ENCODE measurements at regions not wholly inside any gene's neighbourhood (a gene's known extent, or its start where the extent isn't known, plus 50 kb on each side); places are given as distances from the start of the nearest gene placed in this dataset.

DNA sequence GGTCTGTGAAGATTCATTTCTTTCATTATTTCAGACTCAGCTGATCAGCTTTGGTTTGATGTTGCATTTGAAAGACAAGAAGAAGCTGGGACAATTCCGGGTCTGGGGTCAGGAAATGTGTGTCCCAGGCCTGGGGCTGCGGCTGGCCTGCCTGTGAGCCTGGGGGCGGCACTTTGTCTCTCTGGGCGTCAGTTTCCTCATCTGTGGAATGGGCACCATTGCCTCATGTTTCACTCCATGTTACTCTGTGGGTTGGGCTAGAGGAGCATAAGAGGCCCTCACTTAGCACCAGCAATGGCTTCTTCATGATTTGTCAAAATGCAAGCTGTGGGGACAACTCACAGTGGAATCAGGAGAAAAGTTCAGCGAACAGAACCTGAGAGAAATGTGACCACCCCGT is 570.1 kb downstream of the VRK1 start:
- DNase-seq = no peak

DNA sequence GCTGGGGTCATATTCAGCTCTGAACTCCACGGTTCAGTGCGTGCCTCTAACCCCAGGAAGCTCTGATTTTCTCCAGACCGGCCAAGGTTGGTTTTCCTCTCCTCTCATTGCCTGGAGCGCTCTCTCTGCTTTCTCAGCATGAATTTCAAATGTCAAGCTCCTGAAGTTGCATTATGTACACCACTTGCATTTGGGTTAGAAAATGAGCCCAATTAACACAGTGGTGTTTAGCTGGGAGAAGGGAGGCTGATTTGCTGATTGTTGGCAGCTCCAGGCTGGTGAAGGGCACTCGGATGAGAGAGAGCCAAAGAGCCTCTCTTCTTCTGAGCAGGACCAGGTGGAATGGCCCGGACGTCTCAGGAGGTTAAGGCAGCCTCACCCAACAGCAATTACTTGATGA is 570.9 kb downstream of the VRK1 start:
- no peak for DNase-seq

DNA sequence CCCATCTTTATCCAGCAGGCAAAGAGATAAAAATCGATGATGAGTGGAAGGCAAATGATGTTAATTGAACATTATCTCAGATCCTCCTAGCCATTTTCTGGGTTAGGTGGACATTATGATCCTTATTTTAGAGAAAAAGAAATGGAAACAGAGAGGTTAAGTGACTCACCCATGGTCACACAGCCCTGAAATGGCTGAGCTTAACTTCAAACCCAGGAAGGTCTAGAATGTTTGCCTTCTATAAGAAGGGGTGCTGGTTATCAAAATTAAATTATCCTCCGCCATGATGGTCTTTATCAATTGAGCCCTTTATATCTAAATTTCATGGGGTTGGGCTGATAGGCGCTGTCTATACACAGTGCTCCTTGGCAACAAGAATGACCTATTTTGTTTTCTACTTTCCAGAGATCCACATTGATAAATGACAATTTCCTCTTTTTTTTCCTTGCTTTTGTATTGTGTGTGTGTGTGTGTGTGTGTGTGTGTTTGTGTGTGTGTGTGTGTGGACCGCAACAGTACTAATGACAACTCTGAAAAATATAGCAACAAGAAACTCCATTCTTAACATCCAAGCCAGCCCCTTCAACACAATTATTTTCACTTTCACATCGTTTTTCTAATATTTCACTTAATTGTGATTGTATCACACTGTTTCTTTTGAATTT is 571.9 kb downstream of the VRK1 start:
- no peak for DNase-seq

DNA sequence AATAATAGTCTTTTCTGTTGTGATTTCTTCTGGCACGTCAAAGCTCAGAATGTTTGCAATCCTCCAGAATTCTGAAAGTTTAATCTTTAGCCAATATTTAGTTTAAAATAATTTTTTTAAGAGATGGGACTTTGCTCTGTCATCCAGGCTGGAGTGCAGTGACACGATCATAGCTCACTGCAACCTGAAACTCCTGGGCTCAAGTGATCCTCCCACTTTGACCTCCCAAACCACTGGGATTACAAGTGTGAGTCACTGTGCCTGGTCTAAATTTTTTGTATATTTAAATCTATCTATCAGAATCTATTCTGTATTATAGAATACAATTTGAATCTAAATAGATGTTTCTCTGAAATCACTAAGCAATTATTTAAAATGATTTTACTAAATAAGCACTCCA is 572.7 kb downstream of the VRK1 start:
- DNase-seq = no peak

DNA sequence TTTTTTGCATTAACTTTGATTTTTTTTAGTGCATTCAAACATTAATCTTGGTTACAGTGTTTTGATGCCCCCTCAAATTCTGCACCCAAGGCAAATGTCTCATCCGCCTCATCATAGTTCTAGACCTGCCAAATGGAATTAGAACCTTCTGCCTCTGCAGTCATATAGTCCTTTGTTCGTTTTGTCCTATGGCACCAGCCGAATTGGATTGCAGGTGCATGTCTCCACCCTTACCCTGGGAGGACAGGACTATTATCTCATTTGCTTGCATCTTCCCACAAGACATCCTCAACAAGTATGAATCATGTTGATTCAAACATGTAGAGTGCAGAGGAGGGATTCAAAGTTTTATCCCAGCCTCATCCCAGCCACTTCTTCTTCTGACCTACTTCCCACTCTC is 579.1 kb downstream of the VRK1 start:
- DNase-seq = no peak

DNA sequence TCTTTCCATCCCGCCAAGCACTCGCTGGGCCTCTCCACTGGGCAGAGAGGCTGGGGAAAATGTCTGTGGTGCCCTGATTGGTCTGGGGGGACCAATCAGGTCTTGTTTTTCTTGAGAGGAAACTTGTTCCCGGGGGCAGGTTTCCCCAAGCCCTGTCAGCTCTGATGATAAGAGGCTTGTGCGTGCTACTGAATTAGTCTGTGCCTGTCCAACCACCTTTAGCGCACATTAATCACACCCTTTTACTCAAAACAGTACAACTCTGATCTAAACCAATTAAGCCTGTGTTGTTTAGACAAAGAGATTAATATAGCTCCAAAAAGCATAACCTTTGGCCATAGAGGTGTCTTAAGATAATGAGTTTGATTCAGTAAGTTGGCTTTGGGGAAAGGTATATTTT is 580.4 kb downstream of the VRK1 start:
- no peak for DNase-seq

DNA sequence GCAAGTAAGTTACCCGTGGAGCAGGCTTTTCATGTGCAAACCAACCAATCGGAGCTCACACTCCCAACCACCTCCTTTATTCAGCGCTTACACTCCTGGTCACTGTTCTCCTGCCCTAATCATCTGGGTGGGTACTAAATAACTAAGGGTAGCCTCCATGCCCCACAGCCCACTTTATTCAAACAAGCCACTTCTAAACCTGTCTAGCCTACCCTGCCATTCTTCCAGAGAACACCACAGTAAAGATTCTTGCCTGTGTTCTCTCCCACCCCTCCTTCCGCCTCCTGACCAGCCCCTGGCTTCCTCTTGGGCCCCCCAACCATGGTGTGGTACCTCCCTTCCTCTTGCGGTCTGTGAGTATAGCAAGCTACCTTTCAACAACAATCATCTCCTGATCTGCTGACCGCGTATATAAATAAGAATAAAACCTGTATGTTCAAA is 581.9 kb downstream of the VRK1 start:
- peak; percentile 16 for DNase-seq

DNA sequence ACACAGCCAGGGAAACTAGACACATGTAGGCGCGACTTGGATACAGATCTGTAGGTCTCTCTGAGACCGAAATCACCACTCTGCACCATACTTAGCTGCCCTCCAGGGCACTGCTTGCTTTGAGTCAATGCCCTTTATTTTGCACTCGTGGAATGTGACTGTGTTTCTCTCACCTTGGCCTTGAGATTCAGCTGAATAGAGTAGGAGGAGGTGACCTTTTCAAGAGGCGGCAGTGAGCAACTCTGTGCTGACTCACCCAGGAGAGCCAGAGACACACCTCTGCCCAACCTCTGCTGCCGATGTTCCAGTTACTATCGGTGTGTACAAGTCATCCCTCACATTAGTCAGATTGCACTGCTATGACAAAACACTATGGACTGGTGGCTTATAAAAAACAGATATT is 583.4 kb downstream of the VRK1 start:
- DNase-seq = peak; percentile 80

DNA sequence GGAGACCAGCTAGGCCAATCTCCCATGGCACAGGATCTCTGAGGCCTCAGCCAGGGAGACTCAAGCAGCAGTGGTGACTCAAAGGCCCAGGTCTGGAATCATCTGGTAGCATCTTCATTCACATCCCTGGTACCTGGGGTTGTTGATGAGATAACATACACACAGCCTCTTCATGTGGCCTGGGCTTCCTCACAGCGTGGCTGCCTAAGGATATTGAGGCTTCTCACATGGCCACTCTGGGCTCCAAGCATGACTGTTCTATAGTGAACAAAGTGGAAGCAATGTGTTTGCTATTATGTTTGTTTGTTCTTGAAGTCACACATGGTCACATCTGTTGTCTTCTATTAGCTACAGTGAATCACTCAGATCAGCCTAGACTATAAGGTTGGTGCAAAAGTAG is 584.1 kb downstream of the VRK1 start:
- DNase-seq = no peak

DNA sequence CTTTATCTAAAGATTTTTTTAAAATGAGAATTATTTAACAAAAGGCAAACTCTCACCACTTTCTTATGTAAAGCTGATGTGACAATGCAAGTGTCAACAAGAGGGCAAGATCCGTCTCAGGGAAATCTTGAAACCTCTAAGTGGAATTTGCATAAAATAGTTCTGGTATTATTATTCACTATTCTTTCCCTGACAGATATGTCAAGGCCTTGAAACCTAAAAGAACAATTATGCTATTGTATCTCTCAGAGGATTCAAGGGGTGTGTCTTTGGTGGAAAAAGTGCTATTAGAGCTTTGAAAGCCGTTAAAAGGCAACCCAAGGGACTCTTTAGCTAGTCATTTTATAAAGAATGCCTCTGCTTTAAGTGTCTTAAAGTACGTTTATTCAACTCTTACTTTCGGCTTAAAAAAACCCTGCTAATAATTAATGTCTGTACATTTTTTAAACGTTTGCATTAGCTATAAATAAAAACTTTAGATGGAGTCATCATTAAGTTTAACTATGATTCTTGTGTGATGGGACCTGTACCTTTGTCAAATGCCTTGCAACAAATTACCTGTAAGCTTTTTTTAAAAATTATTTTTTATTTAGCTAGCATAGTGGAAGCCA is 585.5 kb downstream of the VRK1 start:
- no peak for DNase-seq

DNA sequence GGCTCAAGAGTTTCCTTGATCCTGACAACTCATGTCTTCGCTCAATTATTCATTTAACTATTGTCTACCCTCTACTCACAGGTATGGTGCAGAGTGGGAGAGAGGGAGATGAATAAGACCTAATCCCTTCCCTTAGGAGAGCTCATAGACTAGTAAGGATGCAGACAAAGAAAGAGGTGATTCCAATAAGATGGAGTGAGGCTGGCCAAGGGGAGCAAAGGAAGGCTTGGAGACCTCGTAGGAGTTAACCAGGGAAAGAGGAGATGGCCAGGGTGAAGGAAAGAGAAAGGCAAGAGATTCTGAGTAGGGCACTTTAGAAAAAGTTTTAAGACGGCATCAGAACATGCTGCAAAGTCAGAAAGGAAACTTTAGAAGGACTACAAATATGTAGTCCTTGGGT is 588.5 kb downstream of the VRK1 start:
- DNase-seq = no peak

DNA sequence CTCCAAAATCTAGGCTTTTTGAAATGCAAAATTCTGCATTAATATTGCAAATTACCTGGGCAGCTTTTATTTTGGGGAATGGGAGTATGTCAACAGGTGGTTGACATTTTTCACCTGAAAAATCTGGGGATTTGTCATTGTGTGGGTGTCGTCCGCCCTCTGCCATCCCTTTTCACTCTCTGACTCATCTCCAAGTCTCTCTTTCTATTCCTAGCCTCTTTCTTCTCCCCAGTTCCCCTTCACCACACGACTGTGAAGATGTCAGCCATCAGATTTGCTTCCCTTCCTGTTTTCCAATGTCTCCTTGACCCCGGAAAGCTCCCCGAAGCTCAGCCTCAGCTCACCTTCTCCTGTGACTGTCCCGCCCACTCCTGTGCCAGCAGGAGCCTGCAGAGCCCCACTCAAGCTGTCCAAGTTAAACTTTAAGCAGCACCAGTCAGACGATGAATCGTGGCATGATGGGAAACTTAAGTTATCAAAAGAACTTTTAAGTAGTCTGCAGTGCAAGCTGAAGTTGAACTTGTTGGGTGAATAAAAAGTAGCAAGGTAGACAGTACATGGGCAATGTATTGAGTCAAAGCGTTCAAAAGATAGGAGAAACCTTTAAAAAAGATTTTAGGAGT is 590.2 kb downstream of the VRK1 start:
- DNase-seq = no peak

DNA sequence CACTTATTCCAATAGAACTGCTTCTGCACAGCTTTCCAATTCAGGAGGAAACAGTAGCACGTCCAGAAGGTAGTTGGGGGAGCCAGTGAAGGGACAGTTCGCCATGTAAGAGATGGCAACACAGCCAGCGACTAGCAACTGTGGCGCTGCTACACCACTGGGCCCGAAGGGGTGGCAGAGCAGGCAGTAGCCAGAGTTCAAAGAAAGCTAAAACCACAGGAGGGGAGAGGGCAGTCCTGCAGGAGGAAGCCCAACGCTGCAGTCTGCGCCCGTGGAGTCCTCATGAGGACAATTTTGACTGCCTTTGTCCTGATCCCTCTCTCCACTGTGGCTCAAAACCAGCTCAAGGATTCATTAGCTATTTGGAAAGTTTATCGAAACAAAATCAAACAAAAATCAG is 591.2 kb downstream of the VRK1 start:
- no peak for DNase-seq

DNA sequence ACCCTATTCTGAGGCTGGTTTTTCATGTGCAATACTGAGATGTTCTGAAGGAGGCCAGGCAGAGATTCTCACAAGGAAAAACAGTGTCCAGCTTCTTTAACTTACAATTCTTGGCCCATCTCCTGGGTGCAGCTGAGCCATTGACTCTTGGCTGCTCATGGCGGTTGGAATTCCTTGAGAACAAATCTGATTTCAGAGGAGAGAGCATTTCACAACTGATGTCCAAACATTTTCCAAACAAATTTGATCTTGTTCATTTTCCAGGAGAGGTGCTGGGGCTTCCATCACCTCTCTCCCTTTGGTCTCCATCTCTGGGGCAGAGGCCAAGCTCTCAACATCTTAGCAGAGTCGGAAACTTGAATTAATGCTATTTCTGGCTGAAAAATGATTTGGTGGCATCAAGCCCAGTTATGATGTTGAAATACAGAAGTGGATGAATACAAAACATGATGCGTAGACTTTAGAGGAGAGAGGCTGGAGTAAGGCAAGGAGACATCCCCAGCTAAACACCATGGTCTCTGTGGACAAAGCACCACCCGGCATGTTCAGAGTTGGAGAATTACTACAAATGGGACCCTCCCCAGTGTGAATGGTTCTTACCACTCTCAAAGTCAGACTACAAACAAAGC is 593.0 kb downstream of the VRK1 start:
- no peak for DNase-seq

DNA sequence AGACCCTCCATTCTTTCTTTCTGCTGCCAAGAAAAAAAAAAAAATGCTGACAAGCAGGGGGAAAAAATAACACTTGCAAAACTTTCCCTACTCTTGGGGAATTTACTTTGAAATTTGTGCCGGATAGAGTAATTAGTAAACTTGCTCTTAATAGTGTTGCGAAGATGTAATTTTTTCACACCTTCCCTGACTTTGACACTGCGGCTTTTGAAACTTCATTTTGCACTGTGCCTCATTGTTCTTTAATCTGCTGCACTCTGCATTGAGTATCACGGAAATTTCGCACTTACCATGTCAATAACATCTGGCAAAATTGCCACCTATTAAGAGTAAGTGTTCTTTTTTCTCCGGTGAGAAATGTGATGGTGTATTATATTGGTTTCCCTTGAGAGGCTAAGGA is 596.1 kb downstream of the VRK1 start:
- no peak for DNase-seq

DNA sequence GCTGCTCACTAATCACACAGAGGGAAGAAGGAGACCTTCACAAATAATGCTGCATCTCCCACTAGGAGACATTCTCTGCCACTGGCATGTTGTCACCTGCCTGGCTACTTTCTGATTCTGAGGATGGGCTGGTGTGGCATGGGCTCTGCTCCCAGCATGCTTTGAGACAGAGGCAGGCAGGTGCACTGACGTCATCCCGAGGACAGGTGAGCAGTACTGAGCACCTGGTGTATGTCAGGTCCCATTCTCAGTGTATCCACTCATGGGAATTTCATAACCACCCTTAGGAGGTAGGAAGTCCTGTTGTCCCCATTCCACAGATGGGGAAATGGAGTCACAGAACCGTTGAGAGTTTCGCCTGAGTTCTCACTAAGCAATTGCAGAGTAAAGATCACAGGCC is 597.9 kb downstream of the VRK1 start:
- DNase-seq = no peak

DNA sequence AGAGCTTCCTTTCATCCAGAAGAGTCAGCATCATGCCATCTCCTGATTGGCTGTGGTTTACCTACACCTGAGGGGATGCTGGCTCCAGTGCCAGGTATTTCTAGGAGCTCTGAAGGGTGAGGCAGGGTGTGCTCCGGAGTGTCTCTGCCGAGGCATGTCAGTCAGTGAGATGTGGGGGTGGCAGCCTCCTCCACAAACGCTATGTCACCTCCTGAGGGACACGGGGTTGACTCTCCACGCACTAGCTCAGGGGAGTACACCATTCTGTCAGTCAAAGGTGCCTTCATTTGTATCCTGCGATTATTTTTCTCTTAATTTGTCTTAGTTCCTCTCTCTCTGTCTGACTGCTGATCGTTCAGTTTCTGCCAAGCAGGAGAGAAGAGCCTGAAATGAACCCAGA is 604.5 kb downstream of the VRK1 start:
- no peak for DNase-seq

DNA sequence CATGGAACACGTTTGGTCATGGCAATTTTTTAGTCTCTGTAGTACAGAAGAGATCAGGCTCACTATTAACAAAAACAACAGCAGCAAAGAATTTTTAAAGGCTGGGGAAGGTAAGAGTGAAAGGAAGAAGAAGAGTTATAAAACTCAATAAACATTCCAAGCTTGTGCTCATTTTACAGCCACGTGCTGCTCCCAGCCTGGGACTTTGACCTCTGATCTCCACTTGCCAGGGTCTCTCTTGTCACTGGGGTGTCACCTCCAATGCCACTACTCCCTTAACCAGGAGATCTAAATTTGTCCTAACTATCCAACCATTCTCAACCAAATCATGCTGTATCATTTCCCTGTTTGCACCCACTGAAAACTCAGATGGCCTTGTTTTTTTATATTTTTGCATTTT is 605.1 kb downstream of the VRK1 start:
- DNase-seq = no peak

DNA sequence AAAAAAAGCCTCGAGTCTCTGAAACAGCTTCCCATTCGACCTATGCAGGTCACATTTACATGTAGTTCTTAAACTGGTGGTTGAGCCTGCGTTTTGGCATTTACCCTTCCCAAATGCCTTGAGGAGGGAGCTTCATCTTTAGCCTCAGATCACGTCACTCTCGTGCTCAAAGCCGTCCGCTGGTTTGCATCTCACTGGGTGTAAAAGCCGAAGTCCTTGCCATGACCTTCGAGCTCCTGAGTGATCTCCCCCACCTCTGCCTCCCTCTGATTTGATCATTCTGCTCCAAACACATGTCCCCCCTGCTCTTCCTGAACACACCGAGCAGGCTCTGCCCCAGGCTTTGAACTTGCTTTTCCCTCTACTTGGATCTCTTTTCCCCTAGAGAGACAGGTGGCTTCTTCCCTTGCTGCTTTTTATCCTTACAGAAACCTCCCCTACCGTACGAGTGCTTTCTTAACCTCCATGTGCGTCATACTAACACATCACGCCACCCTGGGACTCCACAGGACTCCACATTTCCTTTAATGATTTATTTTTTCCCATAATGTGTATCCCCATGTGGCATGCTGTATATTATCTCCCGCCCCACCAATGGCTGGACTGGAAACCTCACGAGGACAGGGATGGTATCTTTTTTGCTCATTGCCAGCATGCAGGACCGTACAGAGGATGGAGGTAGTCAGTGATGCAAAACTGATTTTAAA is 610.7 kb downstream of the VRK1 start:
- DNase-seq = no peak

DNA sequence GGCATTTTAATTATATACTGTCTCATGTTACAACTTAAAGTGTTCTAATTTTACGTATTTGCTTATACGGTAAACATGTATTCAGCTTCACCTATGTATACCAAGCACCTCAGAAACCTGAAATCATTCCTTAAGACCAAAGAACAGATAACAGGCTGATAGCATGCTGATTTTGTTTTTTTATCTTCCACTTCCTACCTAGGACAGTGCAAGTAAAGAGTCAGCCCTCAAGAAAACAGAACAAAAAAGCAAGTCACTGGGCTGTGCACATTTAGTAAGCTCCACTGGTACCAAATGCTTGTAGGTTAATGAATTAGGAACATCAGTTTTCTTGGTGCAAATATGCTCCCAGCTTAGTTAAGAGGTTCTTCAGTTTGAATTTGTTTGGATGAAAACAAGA is 611.3 kb downstream of the VRK1 start:
- DNase-seq = no peak

DNA sequence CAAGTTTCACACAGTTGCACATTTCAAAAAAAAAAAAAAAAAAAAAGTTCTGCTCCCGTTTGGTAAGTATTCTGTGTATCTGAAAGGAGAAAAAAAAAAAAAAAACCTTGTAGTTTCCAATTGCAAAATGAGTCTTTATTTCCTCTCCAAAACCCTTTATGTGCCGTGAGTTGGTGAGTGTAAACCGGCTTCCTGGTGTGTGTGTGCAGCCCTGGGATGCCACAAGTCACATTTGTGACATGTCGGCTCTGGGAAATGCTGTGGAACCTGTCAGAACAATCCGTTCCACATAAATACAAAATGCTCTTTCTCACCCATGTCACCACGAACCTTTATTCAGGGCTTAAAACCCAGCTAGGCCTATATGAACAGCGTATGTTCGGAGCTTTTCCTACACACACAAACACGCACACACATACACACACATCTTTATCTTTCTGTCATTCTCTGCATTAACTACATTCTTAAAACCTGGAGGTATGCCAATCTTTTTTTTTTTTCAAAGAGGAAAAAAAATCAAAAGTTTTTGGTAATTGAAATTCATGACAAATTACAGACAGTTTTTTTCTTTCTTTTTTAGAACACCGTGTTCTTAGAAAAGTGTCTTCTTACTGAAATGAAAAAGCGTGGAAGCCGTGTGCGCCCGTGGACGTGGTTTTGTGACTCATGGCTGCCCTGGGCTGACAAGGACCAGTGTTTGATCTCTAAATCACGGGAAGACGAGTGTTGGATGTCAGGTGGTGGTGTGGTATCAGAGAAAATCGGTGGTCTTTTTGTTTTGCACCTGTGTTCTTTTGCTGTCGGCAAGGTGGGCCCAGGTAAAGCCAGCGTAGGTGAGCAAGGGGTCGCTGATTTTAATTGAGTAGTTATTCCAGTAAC is 612.0 kb downstream of the VRK1 start:
- peak; percentile 54 for DNase-seq
